Left lung (tissue), 4 donors: ENCODE measurements at regions not wholly inside any gene's neighbourhood (a gene's known extent, or its start where the extent isn't known, plus 50 kb on each side); places are given as distances from the start of the nearest gene placed in this dataset.

Experiments used
- ATAC-seq: fragments of 200-7000 bp; cut with Tn5 transposase; one replicate; pipeline ENCODE4 v1.9.1; 2020; ENCODE audit warnings: moderate library complexity
- DNase-seq, 4 donors: peaks; one replicate each; pipeline ENCODE4 v3.0.0-alpha.2; 2013 to 2020
- H3K27ac ChIP-seq, 2 donors: fragments of 200-600 bp; sonication (generic) in 1 of 2; one replicate each; pipeline versions ENCODE4 v1.5.0 to v1.8.0; 2020 to 2021
- H3K27me3 ChIP-seq, 2 donors: fragments of 200-600 bp; sonication (generic) in 1 of 2; one replicate each; pipeline versions ENCODE4 v1.5.0 to v1.8.0; 2020 to 2021
- H3K36me3 ChIP-seq, 2 donors: fragments of 200-600 bp; sonication (generic) in 1 of 2; one replicate each; pipeline versions ENCODE4 v1.5.0 to v1.8.0; 2020 to 2021
- H3K4me1 ChIP-seq, 2 donors: fragments of 200-600 bp; one replicate each; pipeline ENCODE4 v1.8.0; 2021
- H3K4me3 ChIP-seq, 2 donors: fragments of 200-600 bp; sonication (generic) in 1 of 2; one replicate each; pipeline versions ENCODE4 v1.5.0 to v1.8.0; 2020 to 2021; ENCODE audit warnings: mild to moderate bottlenecking in 1 of 2
- H3K9me3 ChIP-seq, 2 donors: fragments of 200-600 bp; sonication (generic) in 1 of 2; one replicate each; pipeline versions ENCODE4 v1.5.0 to v1.8.0; 2020 to 2021
- CTCF ChIP-seq, 2 donors: fragments of 200-600 bp; sonication (generic) in 1 of 2; IDR thresholded peaks; one replicate each; pipeline versions ENCODE4 v1.5.0 to v1.8.0; 2021; ENCODE audit warnings: antibody characterized with exemption in 2 of 2
- intact Hi-C, 2 donors: fragments of 100-400 bp; cut with DNase I; formaldehyde crosslinking; loops; one replicate each; pipeline versions ENCODE4 v1.11.2 to v1.14.2; 2022
- donor health status: DM: no; HTN: yes; CAD: no.
- donor health status: DM: no; HTN: no; CAD: no.

GRCh38 chr3:78048698-78049097 is 1008.8 kb downstream of the ROBO2 start:
- DNase-seq (no peak), ATAC-seq (peak; percentile 25)
- intact Hi-C loops, result no loop called here
- Histone ChIP-seq H3K4me1 (no peaks in the 10 kb centered on the region), H3K4me3 (no peak overlapping the region), H3K36me3 (no peaks in the 10 kb centered on the region), H3K27ac (no peak overlapping the region), H3K27me3 (no peaks in the 10 kb centered on the region), H3K9me3 (no peaks in the 10 kb centered on the region)
- no peak for TF ChIP-seq CTCF (IDR thresholded peaks at IDR 0.05)

GRCh38 chr3:78049521-78049920 is 1009.6 kb downstream of the ROBO2 start:
- H3K4me3 ChIP-seq, result no peak overlapping the region
- ATAC-seq (no peak), DNase-seq (no peak)
- no peaks in the 10 kb centered on the region for H3K27me3 ChIP-seq
- no peaks in the 10 kb centered on the region for H3K9me3 ChIP-seq
- H3K36me3 ChIP-seq, result no peaks in the 10 kb centered on the region
- no peak for TF ChIP-seq CTCF (IDR thresholded peaks at IDR 0.05)
- intact Hi-C loops, result no loop called here
- H3K4me1 ChIP-seq, result no peaks in the 10 kb centered on the region
- no peak overlapping the region for H3K27ac ChIP-seq

DNA sequence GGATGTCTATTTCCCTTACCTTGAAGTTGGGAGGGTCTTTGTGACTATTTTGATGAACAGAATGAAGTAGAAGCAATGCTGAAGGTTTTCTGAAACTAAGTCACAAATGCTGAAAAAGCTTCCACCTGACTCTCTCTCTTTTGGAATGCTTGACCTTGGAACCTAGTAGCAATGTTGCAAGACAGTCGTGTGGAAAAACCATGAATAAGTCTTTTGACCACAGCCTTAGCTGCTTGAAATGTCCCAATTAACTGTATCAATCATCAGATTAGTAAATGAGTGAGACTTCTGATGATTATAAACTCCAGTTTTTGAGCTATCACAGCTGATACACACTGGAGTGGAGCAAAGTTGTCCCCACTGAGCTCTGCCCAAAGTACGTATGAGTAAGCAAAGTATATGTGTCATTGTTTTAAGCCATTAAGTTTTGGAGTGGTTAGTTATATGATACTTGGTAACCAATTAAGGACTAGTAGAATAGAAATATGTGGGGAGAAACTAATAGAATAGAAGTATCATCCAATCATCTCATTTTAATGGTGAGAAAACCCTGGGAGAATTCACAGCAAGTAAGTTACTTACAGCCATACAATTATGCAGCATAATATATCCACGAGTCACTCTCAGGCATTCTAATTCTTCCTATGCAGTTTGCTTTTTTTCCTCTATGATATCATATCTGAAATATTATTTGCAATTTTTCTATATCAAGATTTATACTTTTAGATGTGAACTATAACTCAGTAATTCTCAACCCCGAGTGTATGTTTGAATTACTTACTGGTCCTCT is 1010.6 kb downstream of the ROBO2 start:
- ATAC-seq (no peak), DNase-seq (no peak)
- Histone ChIP-seq H3K9me3 (no peaks in the 10 kb centered on the region), H3K4me1 (no peaks in the 10 kb centered on the region), H3K4me3 (no peak overlapping the region), H3K36me3 (no peaks in the 10 kb centered on the region), H3K27ac (no peak overlapping the region), H3K27me3 (no peaks in the 10 kb centered on the region)
- intact Hi-C loops, result no loop called here
- no peak for TF ChIP-seq CTCF (IDR thresholded peaks at IDR 0.05)

- TF ChIP-seq CTCF (IDR thresholded peaks at IDR 0.05), result no peak
- Histone ChIP-seq H3K4me3 (no peak overlapping the region), H3K27ac (no peak overlapping the region), H3K27me3 (no peaks in the 10 kb centered on the region), H3K4me1 (no peaks in the 10 kb centered on the region), H3K36me3 (no peaks in the 10 kb centered on the region), H3K9me3 (no peaks in the 10 kb centered on the region)
- no peak for DNase-seq
- ATAC-seq, result no peak
- intact Hi-C loops, result no loop called here
Observed at GRCh38 chr3:78052746-78053145, 1012.8 kb downstream of the ROBO2 start.

GRCh38 chr3:78066287-78066686 is 1026.4 kb downstream of the ROBO2 start:
- Histone ChIP-seq H3K4me3 (no peak overlapping the region), H3K36me3 (no peaks in the 10 kb centered on the region), H3K9me3 (peaks cover 0 to 2% of the 10 kb centered on the region in 2 donors), H3K4me1 (no peaks in the 10 kb centered on the region), H3K27me3 (no peaks in the 10 kb centered on the region), H3K27ac (no peak overlapping the region)
- DNase-seq (no peak), ATAC-seq (no peak)
- TF ChIP-seq CTCF (IDR thresholded peaks at IDR 0.05), result no peak
- intact Hi-C loops, result no loop called here
